GM23338 (cell line): ENCODE measurements at regions not wholly inside any gene's neighbourhood (a gene's known extent, or its start where the extent isn't known, plus 50 kb on each side); places are given as distances from the start of the nearest gene placed in this dataset.

Experiments
- ATAC-seq: fragments of 200-7000 bp; cut with Tn5 transposase; 3 replicates; pipeline ENCODE4 v1.9.1; 2020
- DNase-seq: peaks from one replicate; pipeline ENCODE4 v3.0.0-alpha.2; 2015; ENCODE audit warnings: low spot score
- H2AFZ ChIP-seq: fragments of 200-600 bp; sonication (generic); 2 replicates; pipeline ENCODE4 v1.8.0; 2016; ENCODE audit warnings: antibody characterized with exemption, mild to moderate bottlenecking, moderate library complexity
- H3F3A ChIP-seq: fragments of 200-600 bp; sonication (generic); replicated peaks from 2 replicates; pipeline ENCODE4 v1.8.0; 2017; ENCODE audit warnings: antibody characterized with exemption, mixed run types, low read depth
- H3K27ac ChIP-seq: fragments of 200-600 bp; sonication (generic); 2 replicates; pipeline ENCODE4 v1.6.1; 2016; ENCODE audit warnings: low read depth
- H3K27me3 ChIP-seq: fragments of 200-600 bp; sonication (generic); 2 replicates; pipeline ENCODE4 v1.8.0; 2016; ENCODE audit warnings: mild to moderate bottlenecking, mixed run types, moderate library complexity; ENCODE audit not compliant: insufficient read depth
- H3K36me3 ChIP-seq: fragments of 200-600 bp; sonication (generic); 2 replicates; pipeline ENCODE4 v1.8.0; 2016; ENCODE audit warnings: mild to moderate bottlenecking; ENCODE audit not compliant: insufficient read depth
- H3K4me1 ChIP-seq: fragments of 200-600 bp; sonication (generic); 2 replicates; pipeline ENCODE4 v1.8.0; 2016; ENCODE audit warnings: mild to moderate bottlenecking, moderate library complexity; ENCODE audit not compliant: insufficient read depth
- H3K4me2 ChIP-seq: fragments of 200-600 bp; sonication (generic); 2 replicates; pipeline ENCODE4 v1.7.1; 2017; ENCODE audit warnings: mixed run types
- H3K4me3 ChIP-seq: fragments of 200-600 bp; sonication (generic); 2 replicates; pipeline ENCODE4 v1.6.1; 2016; ENCODE audit warnings: mixed run types
- H3K79me2 ChIP-seq: fragments of 200-600 bp; sonication (generic); replicated peaks from 2 replicates; pipeline ENCODE4 v1.8.0; 2017; ENCODE audit warnings: mild to moderate bottlenecking; ENCODE audit not compliant: insufficient read depth
- H3K9me2 ChIP-seq: fragments of 200-600 bp; sonication (generic); 2 replicates; pipeline ENCODE4 v1.8.0; 2017; ENCODE audit not compliant: insufficient read depth
- H4K20me1 ChIP-seq: fragments of 200-600 bp; sonication (generic); replicated peaks from 2 replicates; pipeline ENCODE4 v1.8.0; 2017; ENCODE audit warnings: mild to moderate bottlenecking; ENCODE audit not compliant: insufficient read depth
- H3K27ac Mint-ChIP-seq: 2 replicates; pipeline ENCODE4 v1.8.0; 2020; ENCODE audit warnings: inconsistent platforms, mild to moderate bottlenecking, moderate library complexity, mixed read lengths
- H3K27me3 Mint-ChIP-seq: 3 replicates; pipeline ENCODE4 v1.8.0; 2022; ENCODE audit warnings: low read depth, mild to moderate bottlenecking, moderate library complexity, mixed read lengths, inconsistent platforms; ENCODE audit not compliant: insufficient read depth, poor library complexity
- H3K36me3 Mint-ChIP-seq: 3 replicates; pipeline ENCODE4 v1.8.0; 2021; ENCODE audit warnings: low read depth, mild to moderate bottlenecking, inconsistent platforms, moderate library complexity, mixed read lengths
- H3K4me1 Mint-ChIP-seq: 3 replicates; pipeline ENCODE4 v1.8.0; 2020; ENCODE audit warnings: mild to moderate bottlenecking, inconsistent platforms, mixed read lengths
- H3K4me3 Mint-ChIP-seq: 3 replicates; pipeline ENCODE4 v1.8.0; 2021; ENCODE audit warnings: moderate library complexity, mild to moderate bottlenecking, inconsistent platforms, mixed read lengths
- H3K9me3 Mint-ChIP-seq: 3 replicates; pipeline ENCODE4 v1.8.0; 2020; ENCODE audit warnings: moderate library complexity, mild to moderate bottlenecking, inconsistent platforms, mixed read lengths
- CREB1 ChIP-seq: fragments of 250-450 bp; sonication (Bioruptor Pico); IDR thresholded peaks from 2 replicates; pipeline ENCODE4 v1.5.0; 2020; ENCODE audit warnings: low read depth, mild to moderate bottlenecking, moderate library complexity
- EZH2 ChIP-seq: fragments of 200-600 bp; sonication (generic); IDR thresholded peaks from one replicate; pipeline ENCODE4 v1.8.0; 2017; ENCODE audit warnings: antibody characterized with exemption, mild to moderate bottlenecking, low read depth; ENCODE audit not compliant: unreplicated experiment
- EZH2phosphoT487 ChIP-seq: fragments of 200-600 bp; sonication (generic); IDR thresholded peaks from one replicate; pipeline ENCODE4 v1.8.1; 2018; ENCODE audit warnings: antibody characterized with exemption; ENCODE audit not compliant: unreplicated experiment
- JUNB ChIP-seq: IDR thresholded peaks from one replicate; pipeline ENCODE4 v1.6.1; 2016; ENCODE audit warnings: antibody characterized with exemption; ENCODE audit not compliant: unreplicated experiment
- NANOG ChIP-seq: IDR thresholded peaks from 2 replicates; pipeline ENCODE4 v1.6.1; 2016; ENCODE audit warnings: antibody characterized with exemption, borderline replicate concordance
- POLR2AphosphoS5 ChIP-seq: IDR thresholded peaks from 2 replicates; pipeline ENCODE4 v1.6.1; 2016; ENCODE audit warnings: antibody characterized with exemption, low read depth
- STAT1 ChIP-seq: IDR thresholded peaks from one replicate; pipeline ENCODE4 v1.6.1; 2016; ENCODE audit warnings: antibody characterized with exemption; ENCODE audit not compliant: unreplicated experiment
- ZNF114 ChIP-seq: fragments of 250-450 bp; sonication (Bioruptor Pico); IDR thresholded peaks from 2 replicates; pipeline ENCODE4 v1.5.0; 2020; ENCODE audit warnings: mild to moderate bottlenecking, moderate library complexity
- ZNF331 ChIP-seq: fragments of 250-450 bp; sonication (Bioruptor Pico); IDR thresholded peaks from 2 replicates; pipeline ENCODE4 v1.5.0; 2020; ENCODE audit warnings: low read depth, mild to moderate bottlenecking, moderate library complexity
- TF ChIP-seq, protein P1 (sequence below): fragments of 250-450 bp; sonication (Bioruptor Pico); IDR thresholded peaks from 2 replicates; pipeline ENCODE4 v1.5.0; 2020; ENCODE audit warnings: mild to moderate bottlenecking, moderate library complexity
- TF ChIP-seq, protein P2 (sequence below): IDR thresholded peaks from one replicate; pipeline ENCODE4 v1.6.1; 2018; ENCODE audit warnings: antibody characterized with exemption; ENCODE audit not compliant: unreplicated experiment
- TF ChIP-seq, protein P3 (sequence below): IDR thresholded peaks from 2 replicates; pipeline ENCODE4 v1.6.1; 2016; ENCODE audit warnings: antibody characterized with exemption
- TF ChIP-seq, protein P4 (sequence below), 2 experiments: fragments of 200-600 bp in 1 of 2; sonication (generic) in 1 of 2; conservative IDR thresholded peaks; 2 replicates each; pipeline versions ENCODE4 v1.5.1 to v1.6.1; 2016 to 2017; ENCODE audit warnings: antibody characterized with exemption in 2 of 2, low read depth in 2 of 2, mild to moderate bottlenecking in 2 of 2, moderate library complexity in 1 of 2

DNA sequence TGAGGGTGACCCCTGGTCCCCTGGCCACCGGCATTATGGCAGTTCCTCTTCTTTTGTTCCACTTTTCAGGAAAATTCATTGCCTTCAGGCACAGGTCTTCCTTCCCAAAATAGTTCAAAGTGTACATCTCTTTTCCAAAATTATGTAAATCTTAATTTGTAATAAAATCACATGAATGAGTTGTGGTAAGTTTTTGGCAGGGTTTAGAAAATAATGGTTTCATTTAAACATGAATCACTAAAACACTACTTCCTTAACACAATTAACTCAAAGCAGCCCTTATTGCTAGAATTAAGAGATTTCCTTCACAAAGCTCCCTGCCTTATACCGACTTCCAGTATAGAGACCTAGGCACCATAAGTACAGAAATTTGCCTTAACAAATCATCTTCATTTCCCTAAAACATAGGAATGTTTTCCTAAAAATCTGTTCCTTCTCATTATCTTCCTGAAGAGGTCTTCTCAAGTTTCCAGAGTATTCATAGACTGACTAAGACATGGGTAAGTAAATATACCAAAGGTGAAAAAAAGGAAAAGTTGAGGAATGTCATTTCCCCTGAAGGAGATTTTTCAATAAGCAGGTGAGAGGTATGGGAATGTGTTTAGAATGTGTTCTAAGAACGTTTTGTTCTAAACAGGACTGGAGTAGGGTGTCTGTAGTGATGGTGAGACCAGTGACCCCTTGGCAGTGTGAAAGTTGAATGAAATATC, 148.2 kb upstream of the CITED2 start:
- Mint-ChIP-seq H3K36me3 (no peaks in the 10 kb centered on the region; the same call in 2 of the 3 replicates), H3K4me1 (no peaks in the 10 kb centered on the region), H3K27me3 (peaks cover 3% of the 10 kb centered on the region), H3K27ac (no peak overlapping the region), H3K9me3 (no peaks in the 10 kb centered on the region; the same call in 2 of the 3 replicates), H3K4me3 (no peak overlapping the region)
- ATAC-seq, result no peak
- Histone ChIP-seq H3K4me1 (no peaks in the 10 kb centered on the region), H3K9me2 (peaks cover 9% of the 10 kb centered on the region), H2AFZ (0 out of 2 replicates have a peak overlapping the region, but pooled peaks have one; percentile 38), H3F3A (no peaks in the 10 kb centered on the region), H3K36me3 (no peaks in the 10 kb centered on the region), H3K27ac (no peak overlapping the region), H3K79me2 (no peaks in the 10 kb centered on the region), H3K27me3 (no peaks in the 10 kb centered on the region), H3K4me2 (no peak overlapping the region), H4K20me1 (no peaks in the 10 kb centered on the region), H3K4me3 (no peak overlapping the region)
- DNase-seq, result no peak
- TF ChIP-seq EZH2phosphoT487, result no peak
- no peak for TF ChIP-seq EZH2
- TF ChIP-seq NANOG, result no peak
- no peak for TF ChIP-seq ZNF331 (CRISPR knock-in tag)
- TF ChIP-seq, protein P1, sequence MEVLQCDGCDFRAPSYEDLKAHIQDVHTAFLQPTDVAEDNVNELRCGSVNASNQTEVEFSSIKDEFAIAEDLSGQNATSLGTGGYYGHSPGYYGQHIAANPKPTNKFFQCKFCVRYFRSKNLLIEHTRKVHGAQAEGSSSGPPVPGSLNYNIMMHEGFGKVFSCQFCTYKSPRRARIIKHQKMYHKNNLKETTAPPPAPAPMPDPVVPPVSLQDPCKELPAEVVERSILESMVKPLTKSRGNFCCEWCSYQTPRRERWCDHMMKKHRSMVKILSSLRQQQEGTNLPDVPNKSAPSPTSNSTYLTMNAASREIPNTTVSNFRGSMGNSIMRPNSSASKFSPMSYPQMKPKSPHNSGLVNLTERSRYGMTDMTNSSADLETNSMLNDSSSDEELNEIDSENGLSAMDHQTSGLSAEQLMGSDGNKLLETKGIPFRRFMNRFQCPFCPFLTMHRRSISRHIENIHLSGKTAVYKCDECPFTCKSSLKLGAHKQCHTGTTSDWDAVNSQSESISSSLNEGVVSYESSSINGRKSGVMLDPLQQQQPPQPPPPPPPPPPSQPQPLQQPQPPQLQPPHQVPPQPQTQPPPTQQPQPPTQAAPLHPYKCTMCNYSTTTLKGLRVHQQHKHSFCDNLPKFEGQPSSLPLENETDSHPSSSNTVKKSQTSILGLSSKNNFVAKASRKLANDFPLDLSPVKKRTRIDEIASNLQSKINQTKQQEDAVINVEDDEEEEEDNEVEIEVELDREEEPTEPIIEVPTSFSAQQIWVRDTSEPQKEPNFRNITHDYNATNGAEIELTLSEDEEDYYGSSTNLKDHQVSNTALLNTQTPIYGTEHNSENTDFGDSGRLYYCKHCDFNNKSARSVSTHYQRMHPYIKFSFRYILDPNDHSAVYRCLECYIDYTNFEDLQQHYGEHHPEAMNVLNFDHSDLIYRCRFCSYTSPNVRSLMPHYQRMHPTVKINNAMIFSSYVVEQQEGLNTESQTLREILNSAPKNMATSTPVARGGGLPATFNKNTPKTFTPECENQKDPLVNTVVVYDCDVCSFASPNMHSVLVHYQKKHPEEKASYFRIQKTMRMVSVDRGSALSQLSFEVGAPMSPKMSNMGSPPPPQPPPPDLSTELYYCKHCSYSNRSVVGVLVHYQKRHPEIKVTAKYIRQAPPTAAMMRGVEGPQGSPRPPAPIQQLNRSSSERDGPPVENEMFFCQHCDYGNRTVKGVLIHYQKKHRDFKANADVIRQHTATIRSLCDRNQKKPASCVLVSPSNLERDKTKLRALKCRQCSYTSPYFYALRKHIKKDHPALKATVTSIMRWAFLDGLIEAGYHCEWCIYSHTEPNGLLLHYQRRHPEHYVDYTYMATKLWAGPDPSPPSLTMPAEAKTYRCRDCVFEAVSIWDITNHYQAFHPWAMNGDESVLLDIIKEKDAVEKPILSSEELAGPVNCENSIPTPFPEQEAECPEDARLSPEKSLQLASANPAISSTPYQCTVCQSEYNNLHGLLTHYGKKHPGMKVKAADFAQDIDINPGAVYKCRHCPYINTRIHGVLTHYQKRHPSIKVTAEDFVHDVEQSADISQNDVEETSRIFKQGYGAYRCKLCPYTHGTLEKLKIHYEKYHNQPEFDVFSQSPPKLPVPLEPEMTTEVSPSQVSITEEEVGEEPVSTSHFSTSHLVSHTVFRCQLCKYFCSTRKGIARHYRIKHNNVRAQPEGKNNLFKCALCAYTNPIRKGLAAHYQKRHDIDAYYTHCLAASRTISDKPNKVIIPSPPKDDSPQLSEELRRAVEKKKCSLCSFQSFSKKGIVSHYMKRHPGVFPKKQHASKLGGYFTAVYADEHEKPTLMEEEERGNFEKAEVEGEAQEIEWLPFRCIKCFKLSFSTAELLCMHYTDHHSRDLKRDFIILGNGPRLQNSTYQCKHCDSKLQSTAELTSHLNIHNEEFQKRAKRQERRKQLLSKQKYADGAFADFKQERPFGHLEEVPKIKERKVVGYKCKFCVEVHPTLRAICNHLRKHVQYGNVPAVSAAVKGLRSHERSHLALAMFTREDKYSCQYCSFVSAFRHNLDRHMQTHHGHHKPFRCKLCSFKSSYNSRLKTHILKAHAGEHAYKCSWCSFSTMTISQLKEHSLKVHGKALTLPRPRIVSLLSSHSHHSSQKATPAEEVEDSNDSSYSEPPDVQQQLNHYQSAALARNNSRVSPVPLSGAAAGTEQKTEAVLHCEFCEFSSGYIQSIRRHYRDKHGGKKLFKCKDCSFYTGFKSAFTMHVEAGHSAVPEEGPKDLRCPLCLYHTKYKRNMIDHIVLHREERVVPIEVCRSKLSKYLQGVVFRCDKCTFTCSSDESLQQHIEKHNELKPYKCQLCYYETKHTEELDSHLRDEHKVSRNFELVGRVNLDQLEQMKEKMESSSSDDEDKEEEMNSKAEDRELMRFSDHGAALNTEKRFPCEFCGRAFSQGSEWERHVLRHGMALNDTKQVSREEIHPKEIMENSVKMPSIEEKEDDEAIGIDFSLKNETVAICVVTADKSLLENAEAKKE (CRISPR knock-in tag), result no peak
- TF ChIP-seq, protein P2, sequence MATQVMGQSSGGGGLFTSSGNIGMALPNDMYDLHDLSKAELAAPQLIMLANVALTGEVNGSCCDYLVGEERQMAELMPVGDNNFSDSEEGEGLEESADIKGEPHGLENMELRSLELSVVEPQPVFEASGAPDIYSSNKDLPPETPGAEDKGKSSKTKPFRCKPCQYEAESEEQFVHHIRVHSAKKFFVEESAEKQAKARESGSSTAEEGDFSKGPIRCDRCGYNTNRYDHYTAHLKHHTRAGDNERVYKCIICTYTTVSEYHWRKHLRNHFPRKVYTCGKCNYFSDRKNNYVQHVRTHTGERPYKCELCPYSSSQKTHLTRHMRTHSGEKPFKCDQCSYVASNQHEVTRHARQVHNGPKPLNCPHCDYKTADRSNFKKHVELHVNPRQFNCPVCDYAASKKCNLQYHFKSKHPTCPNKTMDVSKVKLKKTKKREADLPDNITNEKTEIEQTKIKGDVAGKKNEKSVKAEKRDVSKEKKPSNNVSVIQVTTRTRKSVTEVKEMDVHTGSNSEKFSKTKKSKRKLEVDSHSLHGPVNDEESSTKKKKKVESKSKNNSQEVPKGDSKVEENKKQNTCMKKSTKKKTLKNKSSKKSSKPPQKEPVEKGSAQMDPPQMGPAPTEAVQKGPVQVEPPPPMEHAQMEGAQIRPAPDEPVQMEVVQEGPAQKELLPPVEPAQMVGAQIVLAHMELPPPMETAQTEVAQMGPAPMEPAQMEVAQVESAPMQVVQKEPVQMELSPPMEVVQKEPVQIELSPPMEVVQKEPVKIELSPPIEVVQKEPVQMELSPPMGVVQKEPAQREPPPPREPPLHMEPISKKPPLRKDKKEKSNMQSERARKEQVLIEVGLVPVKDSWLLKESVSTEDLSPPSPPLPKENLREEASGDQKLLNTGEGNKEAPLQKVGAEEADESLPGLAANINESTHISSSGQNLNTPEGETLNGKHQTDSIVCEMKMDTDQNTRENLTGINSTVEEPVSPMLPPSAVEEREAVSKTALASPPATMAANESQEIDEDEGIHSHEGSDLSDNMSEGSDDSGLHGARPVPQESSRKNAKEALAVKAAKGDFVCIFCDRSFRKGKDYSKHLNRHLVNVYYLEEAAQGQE, result no peak
- no peak for TF ChIP-seq CREB1 (CRISPR knock-in tag)
- no peak for TF ChIP-seq ZNF114 (CRISPR knock-in tag)
- no peak for TF ChIP-seq POLR2AphosphoS5
- TF ChIP-seq, protein P3, sequence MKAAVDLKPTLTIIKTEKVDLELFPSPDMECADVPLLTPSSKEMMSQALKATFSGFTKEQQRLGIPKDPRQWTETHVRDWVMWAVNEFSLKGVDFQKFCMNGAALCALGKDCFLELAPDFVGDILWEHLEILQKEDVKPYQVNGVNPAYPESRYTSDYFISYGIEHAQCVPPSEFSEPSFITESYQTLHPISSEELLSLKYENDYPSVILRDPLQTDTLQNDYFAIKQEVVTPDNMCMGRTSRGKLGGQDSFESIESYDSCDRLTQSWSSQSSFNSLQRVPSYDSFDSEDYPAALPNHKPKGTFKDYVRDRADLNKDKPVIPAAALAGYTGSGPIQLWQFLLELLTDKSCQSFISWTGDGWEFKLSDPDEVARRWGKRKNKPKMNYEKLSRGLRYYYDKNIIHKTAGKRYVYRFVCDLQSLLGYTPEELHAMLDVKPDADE, result no peak
- no peak for TF ChIP-seq STAT1
- TF ChIP-seq, protein P4, sequence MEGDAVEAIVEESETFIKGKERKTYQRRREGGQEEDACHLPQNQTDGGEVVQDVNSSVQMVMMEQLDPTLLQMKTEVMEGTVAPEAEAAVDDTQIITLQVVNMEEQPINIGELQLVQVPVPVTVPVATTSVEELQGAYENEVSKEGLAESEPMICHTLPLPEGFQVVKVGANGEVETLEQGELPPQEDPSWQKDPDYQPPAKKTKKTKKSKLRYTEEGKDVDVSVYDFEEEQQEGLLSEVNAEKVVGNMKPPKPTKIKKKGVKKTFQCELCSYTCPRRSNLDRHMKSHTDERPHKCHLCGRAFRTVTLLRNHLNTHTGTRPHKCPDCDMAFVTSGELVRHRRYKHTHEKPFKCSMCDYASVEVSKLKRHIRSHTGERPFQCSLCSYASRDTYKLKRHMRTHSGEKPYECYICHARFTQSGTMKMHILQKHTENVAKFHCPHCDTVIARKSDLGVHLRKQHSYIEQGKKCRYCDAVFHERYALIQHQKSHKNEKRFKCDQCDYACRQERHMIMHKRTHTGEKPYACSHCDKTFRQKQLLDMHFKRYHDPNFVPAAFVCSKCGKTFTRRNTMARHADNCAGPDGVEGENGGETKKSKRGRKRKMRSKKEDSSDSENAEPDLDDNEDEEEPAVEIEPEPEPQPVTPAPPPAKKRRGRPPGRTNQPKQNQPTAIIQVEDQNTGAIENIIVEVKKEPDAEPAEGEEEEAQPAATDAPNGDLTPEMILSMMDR (conservative IDR thresholded peaks at IDR 0.05; ENCODE audit: low read depth in 2 of 2), result no peak
- TF ChIP-seq JUNB, result no peak
